ENCODE measurements at regions not wholly inside any gene's neighbourhood (a gene's known extent, or its start where the extent isn't known, plus 50 kb on each side); places are given as distances from the start of the nearest gene placed in this dataset.

DNA sequence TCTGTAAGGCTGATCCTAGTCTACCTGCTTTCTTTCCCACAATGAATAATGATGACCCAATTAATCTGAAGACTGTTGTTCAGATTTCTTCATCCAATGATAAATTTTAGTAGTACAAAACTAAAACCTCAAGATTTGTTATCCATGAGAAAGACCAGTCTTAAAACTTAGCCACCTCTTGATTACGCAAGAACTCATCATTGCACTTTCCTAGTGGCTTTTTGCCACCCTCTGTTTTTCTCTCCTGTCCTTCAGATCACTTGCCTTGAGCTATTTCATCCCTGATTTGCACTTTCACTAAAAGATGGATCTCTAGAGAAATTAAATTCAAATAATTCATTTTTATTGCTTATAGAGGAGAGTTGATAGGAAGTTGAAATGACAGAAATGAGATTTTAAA is 142.7 kb upstream of the RBMS3 start:
- WGBS, 2 donors = 97 to 98% methylated on average over 1 of the region's 1 CpG
- TF ChIP-seq EP300 (IDR thresholded peaks at IDR 0.05) (no peak), POLR2AphosphoS5 (IDR thresholded peaks at IDR 0.05) (no peak), POLR2A (IDR thresholded peaks at IDR 0.05) (no peak)
- TF ChIP-seq, protein P1, sequence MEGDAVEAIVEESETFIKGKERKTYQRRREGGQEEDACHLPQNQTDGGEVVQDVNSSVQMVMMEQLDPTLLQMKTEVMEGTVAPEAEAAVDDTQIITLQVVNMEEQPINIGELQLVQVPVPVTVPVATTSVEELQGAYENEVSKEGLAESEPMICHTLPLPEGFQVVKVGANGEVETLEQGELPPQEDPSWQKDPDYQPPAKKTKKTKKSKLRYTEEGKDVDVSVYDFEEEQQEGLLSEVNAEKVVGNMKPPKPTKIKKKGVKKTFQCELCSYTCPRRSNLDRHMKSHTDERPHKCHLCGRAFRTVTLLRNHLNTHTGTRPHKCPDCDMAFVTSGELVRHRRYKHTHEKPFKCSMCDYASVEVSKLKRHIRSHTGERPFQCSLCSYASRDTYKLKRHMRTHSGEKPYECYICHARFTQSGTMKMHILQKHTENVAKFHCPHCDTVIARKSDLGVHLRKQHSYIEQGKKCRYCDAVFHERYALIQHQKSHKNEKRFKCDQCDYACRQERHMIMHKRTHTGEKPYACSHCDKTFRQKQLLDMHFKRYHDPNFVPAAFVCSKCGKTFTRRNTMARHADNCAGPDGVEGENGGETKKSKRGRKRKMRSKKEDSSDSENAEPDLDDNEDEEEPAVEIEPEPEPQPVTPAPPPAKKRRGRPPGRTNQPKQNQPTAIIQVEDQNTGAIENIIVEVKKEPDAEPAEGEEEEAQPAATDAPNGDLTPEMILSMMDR (IDR thresholded peaks at IDR 0.05) = no peak
- DNase-seq = no peak

DNA sequence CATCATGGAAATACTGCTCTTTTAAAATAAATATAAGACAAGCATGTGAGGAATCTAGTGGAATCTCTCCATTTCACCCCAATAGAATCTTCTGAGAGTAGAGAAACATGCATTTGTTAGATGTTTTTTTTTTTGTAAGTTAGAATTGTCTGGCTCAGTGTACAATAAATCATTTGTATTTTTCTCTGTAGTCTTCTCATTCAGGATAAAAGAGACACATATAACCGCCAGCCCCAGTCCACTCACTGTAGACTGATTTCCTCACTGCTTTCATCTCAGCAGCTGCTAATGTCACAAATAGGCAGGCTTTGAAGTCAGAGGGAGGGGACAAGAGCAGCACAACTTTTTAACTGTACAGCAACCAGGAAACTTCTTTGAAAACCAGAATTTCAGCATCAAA is 140.2 kb upstream of the RBMS3 start:
- WGBS, 2 donors = 48 to 57% methylated on average over 1 of the region's 1 CpG
- ATAC-seq (ENCODE audit: low FRiP score in 2 of 2) = peak in 1 of 2 donors; percentile 66
- TF ChIP-seq POLR2AphosphoS5 (IDR thresholded peaks at IDR 0.05) = no peak
- TF ChIP-seq, protein P1 (IDR thresholded peaks at IDR 0.05) = no peak
- no peak for TF ChIP-seq EP300 (IDR thresholded peaks at IDR 0.05)
- no peak for TF ChIP-seq POLR2A (IDR thresholded peaks at IDR 0.05)
- Histone ChIP-seq H3K9me3 (no peaks in the 10 kb centered on the region), H3K4me1 (peaks cover 4 to 15% (median 9%) of the 10 kb centered on the region in 4 donors), H3K36me3 (no peaks in the 10 kb centered on the region), H3K4me3 (no peak overlapping the region), H3K27me3 (no peaks in the 10 kb centered on the region), H3K27ac (peak overlapping the region in 1 of 4 donors; percentile 62)
- DNase-seq = no peak

More for the DNA sequence above, 142.7 kb upstream of the RBMS3 start:
- Histone ChIP-seq H3K9me3 (no peaks in the 10 kb centered on the region), H3K4me3 (no peak overlapping the region), H3K36me3 (no peaks in the 10 kb centered on the region), H3K4me1 (peaks cover 0 to 8% (median 5%) of the 10 kb centered on the region in 4 donors), H3K27me3 (no peaks in the 10 kb centered on the region), H3K27ac (no peak overlapping the region)
- ATAC-seq (ENCODE audit: low FRiP score in 2 of 2) = no peak

DNA sequence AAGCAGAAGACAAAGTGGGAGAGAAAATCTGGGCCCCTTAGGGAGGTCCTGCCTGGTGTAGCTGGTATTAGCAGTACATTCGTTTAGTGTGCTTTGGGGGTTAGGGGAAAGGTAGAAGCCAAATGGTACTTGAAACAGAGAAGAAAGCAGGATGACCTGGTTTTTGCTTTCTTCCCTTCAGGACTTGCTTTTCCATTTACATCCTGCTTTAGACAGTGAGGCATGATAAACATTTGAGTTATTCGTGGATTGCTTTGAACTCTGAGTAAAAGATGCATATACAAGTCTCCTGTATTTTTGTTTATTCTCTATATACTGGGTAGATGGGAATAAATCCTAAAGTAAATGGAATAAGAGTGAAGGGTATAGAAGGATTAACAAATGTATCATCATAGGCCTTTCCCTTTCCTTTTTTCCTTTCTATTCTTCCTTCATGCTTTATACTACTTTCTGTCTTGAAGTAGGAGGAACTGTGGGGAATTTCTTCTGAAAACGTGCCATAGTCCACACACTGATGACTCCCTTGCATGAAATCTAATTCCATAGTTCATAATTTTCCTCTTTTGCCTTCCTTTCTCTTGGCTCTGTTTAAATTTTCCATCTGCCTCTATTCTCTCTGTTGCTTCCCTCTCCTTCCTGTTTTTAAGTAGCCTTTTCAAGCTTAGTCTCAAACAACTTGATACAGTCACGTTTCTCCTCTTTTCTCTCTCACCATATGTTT is 139.5 kb upstream of the RBMS3 start:
- Histone ChIP-seq H3K27me3 (no peaks in the 10 kb centered on the region), H3K9me3 (no peaks in the 10 kb centered on the region), H3K4me1 (peaks cover 4 to 15% (median 9%) of the 10 kb centered on the region in 4 donors), H3K4me3 (no peak overlapping the region), H3K36me3 (no peaks in the 10 kb centered on the region), H3K27ac (peak overlapping the region in 1 of 4 donors; percentile 62)
- TF ChIP-seq POLR2A (IDR thresholded peaks at IDR 0.05) = no peak
- TF ChIP-seq, protein P1 (IDR thresholded peaks at IDR 0.05) = no peak
- DNase-seq = no peak
- WGBS, 2 donors = 45 to 52% methylated on average over 4 of the region's 4 CpGs
- peak in 1 of 2 donors; percentile 40 for ATAC-seq (ENCODE audit: low FRiP score in 2 of 2)

DNA sequence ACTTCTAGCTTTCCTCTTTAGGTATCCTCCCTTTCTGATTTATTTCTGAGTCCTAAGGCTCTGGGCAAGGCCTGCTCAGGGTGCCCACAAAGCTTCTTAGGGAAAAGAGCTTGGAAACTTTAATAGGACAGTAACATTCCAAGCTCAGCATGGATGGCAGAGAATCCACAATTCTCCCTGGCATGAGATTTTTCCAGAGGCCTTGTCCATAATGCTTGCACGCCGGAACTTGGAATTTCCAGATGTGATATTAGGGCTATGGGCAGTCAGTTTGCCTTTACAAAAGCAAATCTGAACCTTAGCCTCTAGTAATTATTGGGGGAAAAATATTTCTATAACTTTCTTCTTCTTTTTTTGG is 139.0 kb upstream of the RBMS3 start:
- H3K27ac ChIP-seq = peak overlapping the region in 1 of 4 donors; percentile 62
- no peak for TF ChIP-seq EP300 (IDR thresholded peaks at IDR 0.05)
- no peak for TF ChIP-seq POLR2AphosphoS5 (IDR thresholded peaks at IDR 0.05)
- TF ChIP-seq, protein P1 (IDR thresholded peaks at IDR 0.05) = no peak
- no peak for TF ChIP-seq POLR2A (IDR thresholded peaks at IDR 0.05)
- no peaks in the 10 kb centered on the region for H3K27me3 ChIP-seq
- no peaks in the 10 kb centered on the region for H3K36me3 ChIP-seq
- 91 to 96% methylated on average over 2 of the region's 2 CpGs for WGBS, 2 donors
- DNase-seq = no peak
- no peak for ATAC-seq (ENCODE audit: low FRiP score in 2 of 2)
- H3K9me3 ChIP-seq = no peaks in the 10 kb centered on the region
- no peak overlapping the region for H3K4me3 ChIP-seq
- peaks cover 4 to 15% (median 9%) of the 10 kb centered on the region in 4 donors for H3K4me1 ChIP-seq

DNA sequence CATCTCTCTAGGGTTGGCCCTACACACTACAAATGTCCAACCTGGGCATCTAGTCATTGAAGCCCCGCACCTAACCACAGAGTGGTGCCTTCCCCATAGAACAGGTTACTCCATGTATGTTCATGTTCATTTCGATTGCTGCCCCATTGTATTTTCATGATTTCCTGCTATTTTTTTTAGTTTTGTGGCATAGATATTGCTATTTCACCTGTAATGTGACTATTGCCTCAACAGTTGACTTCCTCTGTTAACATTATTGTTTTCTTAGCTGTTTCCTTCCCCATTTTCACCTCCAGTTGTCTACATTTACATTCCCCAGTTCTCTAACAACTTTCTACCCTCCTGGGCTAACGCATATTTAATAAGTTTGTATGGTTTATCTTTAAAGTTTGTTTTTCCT is 137.7 kb upstream of the RBMS3 start:
- no peaks in the 10 kb centered on the region for H3K9me3 ChIP-seq
- no peak for DNase-seq
- no peak overlapping the region for H3K4me3 ChIP-seq
- ATAC-seq (ENCODE audit: low FRiP score in 2 of 2) = no peak
- H3K27me3 ChIP-seq = no peaks in the 10 kb centered on the region
- TF ChIP-seq, protein P1 (IDR thresholded peaks at IDR 0.05) = no peak
- TF ChIP-seq POLR2AphosphoS5 (IDR thresholded peaks at IDR 0.05) (no peak), EP300 (IDR thresholded peaks at IDR 0.05) (no peak), POLR2A (IDR thresholded peaks at IDR 0.05) (no peak)
- no peak overlapping the region for H3K27ac ChIP-seq
- H3K36me3 ChIP-seq = no peaks in the 10 kb centered on the region
- 59 to 77% methylated on average over 3 of the region's 3 CpGs for WGBS, 2 donors
- H3K4me1 ChIP-seq = peaks cover 4 to 15% (median 9%) of the 10 kb centered on the region in 4 donors

Data from upper lobe of left lung (tissue), 6 donors.